HG03342 (cell line): ENCODE measurements at regions not wholly inside any gene's neighbourhood (a gene's known extent, or its start where the extent isn't known, plus 50 kb on each side); places are given as distances from the start of the nearest gene placed in this dataset.
"Not testable (repeated sequence)": the region's sequence is repeated elsewhere in the genome, so short reads cannot be mapped to it uniquely, and the experiment has no call there.

ENCODE experiments used
- ATAC-seq: cut with Tn5 transposase; IDR thresholded peaks from one replicate; pipeline ENCODE4 v1.9.1; 2021; ENCODE audit warnings: mild to moderate bottlenecking, moderate library complexity; ENCODE audit not compliant: unreplicated experiment

- not testable (repeated sequence) for ATAC-seq
Measured at GRCh38 chrX:106493210-106493816, 118.5 kb upstream of the RADX start.

GRCh38 chrX:106499473-106499872 is 112.3 kb upstream of the RADX start:
- no peak for ATAC-seq

- ATAC-seq, result peak; percentile 72
Measured at GRCh38 chrX:106510713-106511403, 100.9 kb upstream of the RADX start.
